K562 (cell line): ENCODE measurements at regions not wholly inside any gene's neighbourhood (a gene's known extent, or its start where the extent isn't known, plus 50 kb on each side); places are given as distances from the start of the nearest gene placed in this dataset.

Source experiments
- ARID3B ChIP-seq: fragments of 250-450 bp; sonication (Bioruptor Pico); IDR thresholded peaks from 2 replicates; pipeline ENCODE4 v1.4.0; 2020; ENCODE audit warnings: borderline replicate concordance
- ARID4B ChIP-seq: sonication (generic); formaldehyde crosslinking; IDR thresholded peaks from 2 replicates; pipeline ENCODE4 v1.8.0; 2022; ENCODE audit warnings: mild to moderate bottlenecking, missing genetic modification reagents
- ATF1 ChIP-seq, 2 experiments: fragments of 450-650 bp in 1 of 2; IDR thresholded peaks; 2 replicates each; pipeline ENCODE4 v1.6.1; 2016; ENCODE audit warnings: missing compliant biosample characterization in 1 of 2, missing genetic modification characterization in 1 of 2
- BACH1 ChIP-seq: fragments of 200-800 bp; sonication (Bioruptor generic); IDR thresholded peaks from 2 replicates; pipeline ENCODE4 v1.6.1; 2016; ENCODE audit warnings: missing genetic modification characterization, missing compliant biosample characterization
- CHAMP1 ChIP-seq: fragments of 450-650 bp; IDR thresholded peaks from 2 replicates; pipeline ENCODE4 v1.6.1; 2016; ENCODE audit warnings: mild to moderate bottlenecking
- CREB1 ChIP-seq, 2 experiments: sonication (generic) in 1 of 2; formaldehyde crosslinking in 1 of 2; IDR thresholded peaks; 2 replicates each; pipeline versions ENCODE4 v1.6.1 to v1.8.0; 2012 to 2022; ENCODE audit warnings: inconsistent platforms in 1 of 2, mild to moderate bottlenecking in 1 of 2, missing genetic modification reagents in 1 of 2, moderate library complexity in 1 of 2
- HMG20B ChIP-seq: fragments of 250-450 bp; sonication (Bioruptor Pico); IDR thresholded peaks from 2 replicates; pipeline ENCODE4 v1.5.0; 2021; ENCODE audit warnings: mild to moderate bottlenecking
- HSF4 ChIP-seq: fragments of 250-450 bp; sonication (Bioruptor Pico); IDR thresholded peaks from 2 replicates; pipeline ENCODE4 v2.1.2; 2022; ENCODE audit warnings: mild to moderate bottlenecking, moderate library complexity, borderline replicate concordance
- SAFB2 ChIP-seq: fragments of 200-400 bp; formaldehyde crosslinking; IDR thresholded peaks from 2 replicates; pipeline ENCODE4 v1.6.1; 2018; ENCODE audit warnings: borderline replicate concordance, low read length, low read depth, moderate library complexity; ENCODE audit not compliant: severe bottlenecking
- STAT5A ChIP-seq: IDR thresholded peaks from 2 replicates; pipeline ENCODE4 v1.6.1; 2012; ENCODE audit warnings: low read length, inconsistent platforms, borderline replicate concordance
- TSHZ1 ChIP-seq: fragments of 250-450 bp; sonication (Bioruptor Pico); IDR thresholded peaks from 2 replicates; pipeline ENCODE4 v1.4.0; 2020; ENCODE audit warnings: mild to moderate bottlenecking, moderate library complexity
- XRCC3 ChIP-seq: fragments of 450-650 bp; IDR thresholded peaks from 2 replicates; pipeline ENCODE4 v1.6.1; 2017; ENCODE audit warnings: mild to moderate bottlenecking, moderate library complexity
- ZNF263 ChIP-seq: sonication (generic); formaldehyde crosslinking; IDR thresholded peaks from 2 replicates; pipeline ENCODE4 v1.8.0; 2022; ENCODE audit warnings: mild to moderate bottlenecking, missing genetic modification reagents, borderline replicate concordance
- ZNF668 ChIP-seq: fragments of 250-450 bp; sonication (Bioruptor Pico); IDR thresholded peaks from 2 replicates; pipeline ENCODE4 v1.8.0; 2022; ENCODE audit warnings: mild to moderate bottlenecking, inconsistent platforms
- ZNF75A ChIP-seq: fragments of 450-650 bp; formaldehyde crosslinking; IDR thresholded peaks from 2 replicates; pipeline ENCODE4 v1.4.0; 2020; ENCODE audit warnings: mild to moderate bottlenecking
- ZSCAN32 ChIP-seq: fragments of 450-650 bp; formaldehyde crosslinking; IDR thresholded peaks from 2 replicates; pipeline ENCODE4 v1.4.0; 2020; ENCODE audit warnings: mild to moderate bottlenecking, moderate library complexity

GRCh38 chr17:77086433-77087010 is 54.2 kb upstream of the SEC14L1 start (continued):
- TF ChIP-seq BACH1 (tag) (no peak), ATF1 (CRISPR knock-in tag; IDR thresholded peaks at IDR 0.05) (no peak), ATF1 (tag; IDR thresholded peaks at IDR 0.05) (0 out of 2 replicates have a peak, but pooled peaks have one; percentile 11), CREB1 (IDR thresholded peaks at IDR 0.05) (no peak), CREB1 (CRISPR knock-in tag; IDR thresholded peaks at IDR 0.05) (peak; percentile 41; the same call in 1 of the 2 replicates), HMG20B (CRISPR knock-in tag) (no peak), ZSCAN32 (CRISPR knock-in tag) (no peak), STAT5A (no peak), ZNF668 (CRISPR knock-in tag) (no peak), HSF4 (CRISPR knock-in tag) (no peak), ZNF75A (no peak), ARID4B (CRISPR knock-in tag) (no peak), CHAMP1 (no peak), XRCC3 (no peak), ARID3B (no peak), SAFB2 (no peak), ZNF263 (CRISPR knock-in tag) (no peak), TSHZ1 (no peak)
